Fibroblast of peridontal ligament (primary cell): ENCODE measurements at regions not wholly inside any gene's neighbourhood (a gene's known extent, or its start where the extent isn't known, plus 50 kb on each side); places are given as distances from the start of the nearest gene placed in this dataset.
A peak's percentile ranks its signal among the peaks of the same experiment; 100 is the strongest.

ENCODE experiments used
- DNase-seq: peaks from one replicate; pipeline ENCODE4 v3.0.0-alpha.2; 2010; ENCODE audit errors: extremely low read depth

DNA sequence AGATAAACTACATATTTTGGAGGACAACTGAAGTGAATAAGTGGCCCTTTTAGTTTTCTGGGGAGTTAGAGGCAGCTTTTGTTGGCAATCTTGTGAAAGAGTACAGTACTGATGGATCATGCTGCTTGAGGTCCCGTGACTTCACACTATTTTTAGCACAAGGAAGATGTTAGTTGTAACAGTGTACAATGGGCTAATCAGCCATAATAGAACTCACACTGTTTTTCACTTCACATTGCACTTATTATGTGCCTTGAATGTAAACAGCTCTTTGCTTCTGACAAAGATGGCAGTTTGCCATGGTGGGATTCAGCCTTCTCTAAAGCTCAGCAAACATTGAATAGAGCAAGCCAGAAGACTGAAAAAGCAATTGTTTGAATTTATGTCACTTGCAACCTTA is 176.7 kb upstream of the ZNF608 start:
- peak; percentile 34 for DNase-seq

DNA sequence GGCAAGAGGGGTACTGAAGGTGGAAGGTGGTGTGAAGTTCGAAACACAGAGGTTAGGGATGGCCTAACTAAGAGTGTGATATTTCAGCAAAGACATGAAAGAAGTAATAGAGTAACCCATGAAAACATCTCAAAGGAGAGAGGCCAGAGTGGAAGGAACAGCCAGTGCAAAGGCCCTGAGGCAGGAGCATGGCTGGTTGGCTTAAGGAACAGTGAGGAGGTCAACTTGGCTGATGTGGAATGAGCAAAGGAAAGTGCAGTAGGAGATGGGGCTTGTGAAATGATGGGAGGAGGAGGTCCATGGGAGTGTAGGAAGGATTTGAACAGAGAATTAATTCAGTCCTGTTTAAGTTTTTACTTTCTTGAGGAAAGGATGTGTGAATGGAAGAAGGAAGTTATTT is 178.3 kb upstream of the ZNF608 start:
- DNase-seq = no peak

DNA sequence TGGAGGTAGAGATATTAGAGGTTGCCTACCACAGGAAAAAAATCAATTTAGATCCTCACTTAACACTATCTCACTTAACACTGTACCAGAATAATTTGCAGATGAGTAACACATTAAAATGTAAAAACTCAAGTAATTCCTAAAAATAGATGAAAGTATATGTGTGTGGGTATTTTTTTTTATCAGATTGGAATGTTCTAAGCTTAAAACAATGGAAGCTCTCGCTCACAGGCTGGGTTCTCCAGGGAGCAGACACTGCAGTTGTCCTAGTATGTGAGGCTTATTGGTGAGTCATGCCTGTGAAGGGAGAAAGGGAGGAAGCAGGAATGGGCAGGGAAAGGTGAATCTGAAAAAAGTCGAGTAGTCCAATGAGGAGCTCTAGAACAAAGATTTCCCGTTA is 181.3 kb upstream of the ZNF608 start:
- DNase-seq = no peak

DNA sequence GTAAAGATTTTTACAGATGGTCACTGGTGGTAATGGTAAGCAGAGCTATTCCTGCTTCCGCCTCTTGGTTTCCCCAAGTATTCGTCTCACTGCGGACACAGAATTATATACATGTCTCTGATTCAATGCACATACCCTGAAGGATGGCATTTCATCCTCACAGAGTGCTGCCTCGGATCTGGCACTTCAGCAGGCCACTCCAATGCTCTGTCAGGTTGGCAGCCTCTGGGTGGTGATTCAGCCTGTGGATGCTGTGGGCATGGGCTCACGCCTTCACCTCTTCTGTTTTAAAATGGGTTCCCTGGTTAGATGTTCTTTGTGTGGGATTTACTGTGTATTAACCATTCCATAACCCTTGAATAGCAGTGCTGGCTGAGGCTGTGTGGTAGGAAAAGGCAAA is 182.6 kb upstream of the ZNF608 start:
- DNase-seq = no peak

DNA sequence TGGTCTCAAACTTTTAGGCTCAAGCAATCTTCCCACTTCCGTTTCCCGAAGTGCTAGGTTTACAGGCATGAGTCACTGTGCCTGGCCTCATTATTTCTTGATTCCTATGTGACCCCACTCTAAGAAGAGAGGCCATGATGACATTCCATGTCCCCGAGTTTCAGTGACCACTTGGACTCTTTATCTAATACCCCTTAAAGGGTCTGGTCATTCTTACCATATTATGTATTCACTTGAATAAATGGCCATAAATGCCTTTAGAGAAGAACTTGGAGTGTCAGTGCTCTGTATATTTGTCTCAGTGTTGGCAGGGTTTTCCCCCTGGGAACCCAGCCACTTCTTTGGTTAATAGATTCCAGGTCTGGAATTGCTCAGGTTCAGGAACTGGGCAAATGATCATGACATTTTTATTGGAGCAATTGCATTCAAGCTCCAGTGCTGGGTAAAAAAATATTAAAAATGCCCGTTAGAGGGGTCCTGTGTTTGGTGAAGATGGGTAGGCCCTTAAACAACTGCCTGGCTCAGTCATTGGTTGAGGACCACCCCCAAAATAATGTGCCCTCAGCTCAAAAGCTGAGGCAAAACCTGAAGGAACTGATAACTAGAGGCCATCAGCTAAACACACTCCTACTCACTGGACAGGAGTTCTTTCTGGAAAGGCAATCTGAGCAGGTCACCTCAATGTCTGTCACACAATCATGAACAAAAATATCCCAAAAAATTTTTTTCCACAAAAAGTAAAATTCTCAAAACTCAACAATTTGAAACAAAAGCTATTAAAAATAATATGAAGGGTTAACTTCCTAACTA is 186.6 kb upstream of the ZNF608 start:
- DNase-seq = peak; percentile 63

DNA sequence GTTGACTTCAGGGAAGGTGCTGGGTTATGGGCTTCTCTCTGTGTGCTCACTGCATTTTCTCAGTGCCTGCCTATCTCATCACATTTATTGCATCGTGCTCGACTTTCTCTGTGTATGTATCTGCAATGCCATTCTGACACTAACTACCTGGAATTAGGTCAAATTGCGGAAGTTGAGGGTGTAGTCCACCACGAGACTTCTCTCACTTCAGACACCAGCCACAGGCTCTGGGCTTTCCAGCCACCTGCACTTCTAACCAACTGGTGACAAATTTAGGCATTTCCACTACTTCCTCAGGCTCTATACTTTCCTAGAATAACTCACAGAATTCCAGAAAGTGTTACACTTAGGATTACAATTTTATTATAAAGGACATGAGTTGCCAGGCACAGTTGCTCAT is 188.6 kb upstream of the ZNF608 start:
- no peak for DNase-seq

DNA sequence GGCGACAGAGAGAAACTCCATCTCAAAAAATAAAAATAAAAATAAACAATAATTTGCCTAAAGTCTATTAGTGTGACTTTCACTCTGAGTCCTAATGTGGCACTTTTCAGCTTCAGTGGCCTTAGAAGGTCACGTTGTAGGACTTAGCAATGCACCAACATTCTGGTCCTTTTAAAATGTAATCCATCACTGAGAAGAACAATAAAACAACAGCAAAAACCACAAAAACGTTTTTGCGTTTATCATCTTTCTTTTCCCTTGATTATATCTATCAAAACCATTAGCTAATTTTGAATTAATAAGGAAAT is 190.1 kb upstream of the ZNF608 start:
- no peak for DNase-seq

DNA sequence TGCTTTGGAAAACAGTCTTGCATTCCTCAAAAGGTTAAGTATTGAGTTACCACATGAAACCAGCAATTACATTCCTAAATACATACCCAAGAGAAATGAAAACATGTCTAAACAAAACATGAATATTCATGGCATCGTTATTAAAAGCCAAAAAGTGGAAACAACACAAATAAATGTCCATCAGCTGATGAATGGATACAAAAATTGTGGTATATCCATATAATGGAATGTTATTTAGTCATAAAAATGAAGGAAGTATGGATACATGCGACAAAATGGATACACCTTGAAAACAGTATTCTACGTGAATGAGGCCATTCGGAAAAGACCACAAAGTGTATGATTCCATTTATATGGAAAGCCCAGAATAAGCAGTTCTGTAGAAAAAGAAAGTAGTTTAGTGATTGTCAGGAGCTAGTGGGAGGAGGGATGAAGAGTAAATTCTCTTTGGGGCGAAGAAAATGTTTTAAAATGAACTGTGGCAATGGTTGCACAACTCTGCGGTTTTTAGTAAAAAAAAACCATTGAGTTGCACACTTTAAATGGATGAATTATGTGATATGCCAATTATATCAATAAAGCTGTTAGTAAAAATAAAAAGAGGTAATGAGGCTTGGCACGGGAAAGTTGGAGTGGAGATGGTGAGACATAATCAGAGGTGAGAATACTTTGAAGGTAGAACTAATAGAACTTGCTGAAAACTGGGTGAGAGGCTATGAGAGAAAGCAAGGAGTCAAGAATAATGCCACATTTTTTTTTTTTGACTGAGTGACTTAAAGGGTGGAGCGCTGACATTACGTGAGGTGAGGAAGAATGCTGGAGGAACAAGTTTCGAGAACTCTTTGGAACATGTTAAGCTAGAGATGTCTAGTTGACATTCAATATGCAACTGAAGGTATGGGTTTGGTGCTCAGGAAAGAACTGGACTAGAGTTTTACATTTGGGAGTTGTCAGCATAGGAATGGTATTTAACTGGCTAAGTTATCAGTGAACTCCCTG is 194.9 kb upstream of the ZNF608 start:
- DNase-seq = peak; percentile 25

DNA sequence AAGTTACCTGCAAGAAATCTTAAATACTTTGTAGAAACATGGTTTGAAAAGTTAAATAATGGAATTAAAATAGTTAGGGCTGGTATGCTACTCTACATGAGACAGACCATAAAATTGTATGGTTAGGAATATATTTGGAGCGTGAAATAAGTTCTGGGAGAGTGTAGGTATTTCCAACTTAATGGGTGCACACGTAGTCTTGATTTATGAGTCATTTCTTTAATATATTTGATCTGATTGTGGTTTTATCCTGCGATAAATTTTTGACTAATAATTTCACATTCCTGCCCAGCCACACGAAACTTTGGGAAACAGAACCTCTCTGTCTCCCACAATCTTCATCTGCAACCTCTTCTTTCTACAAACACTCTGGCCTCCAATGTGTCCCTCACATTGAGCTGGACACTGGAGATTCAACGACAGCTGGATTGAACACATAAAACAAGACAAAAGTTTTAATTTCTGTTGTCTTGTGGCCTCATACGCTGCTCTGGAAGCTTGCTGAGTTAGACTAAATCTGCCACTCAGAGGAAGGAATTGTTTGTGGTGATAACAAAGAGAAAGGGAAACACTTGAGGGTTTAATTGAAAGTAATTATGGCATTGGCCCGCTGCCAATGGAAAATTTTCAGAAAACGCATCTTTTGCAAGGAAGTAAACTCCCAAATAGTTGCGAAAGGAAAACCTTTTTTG is 201.8 kb upstream of the ZNF608 start:
- peak; percentile 38 for DNase-seq

DNA sequence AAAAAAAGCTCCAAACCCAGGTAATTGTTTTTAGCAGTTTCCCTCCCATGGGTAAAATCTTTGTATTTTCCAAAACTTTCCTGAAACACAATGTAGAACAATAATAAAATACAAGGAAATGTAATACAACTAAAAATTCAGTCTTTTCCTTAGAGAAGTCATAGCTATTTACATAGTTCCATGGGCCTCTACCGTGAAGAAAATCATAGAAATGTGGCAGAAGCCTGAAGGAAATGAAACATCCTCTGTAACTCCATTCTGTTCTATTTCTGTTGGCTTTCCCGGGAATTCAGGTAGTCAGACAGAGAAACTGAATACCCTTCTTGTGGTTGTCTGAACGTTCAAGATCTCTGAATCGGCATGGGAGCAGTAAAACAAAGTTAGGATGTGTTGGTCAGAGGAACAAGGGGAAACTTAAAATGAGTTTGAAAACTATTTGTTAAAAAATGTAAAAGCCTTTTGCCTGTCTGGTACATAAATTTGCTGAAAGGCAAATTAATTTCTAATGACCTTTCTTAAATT is 202.4 kb upstream of the ZNF608 start:
- no peak for DNase-seq

DNA sequence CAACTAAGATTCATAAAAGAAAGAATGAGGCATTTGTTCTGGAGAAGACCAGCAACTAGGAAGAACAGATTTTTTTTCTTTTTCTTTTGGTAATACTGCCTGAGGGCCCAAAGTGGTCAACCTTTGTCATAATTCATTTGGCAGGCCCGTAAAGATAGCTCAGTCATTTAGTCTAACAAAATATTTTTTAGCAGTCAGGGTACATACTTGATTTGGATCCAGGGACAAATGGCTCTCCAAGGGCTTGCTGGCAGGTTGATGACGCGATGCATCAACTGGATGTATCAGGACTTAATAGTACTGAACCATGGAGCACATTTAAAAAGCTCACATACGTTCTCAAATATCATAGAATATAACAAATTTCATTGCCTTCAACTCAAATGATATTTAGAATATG is 203.4 kb upstream of the ZNF608 start:
- DNase-seq = no peak

DNA sequence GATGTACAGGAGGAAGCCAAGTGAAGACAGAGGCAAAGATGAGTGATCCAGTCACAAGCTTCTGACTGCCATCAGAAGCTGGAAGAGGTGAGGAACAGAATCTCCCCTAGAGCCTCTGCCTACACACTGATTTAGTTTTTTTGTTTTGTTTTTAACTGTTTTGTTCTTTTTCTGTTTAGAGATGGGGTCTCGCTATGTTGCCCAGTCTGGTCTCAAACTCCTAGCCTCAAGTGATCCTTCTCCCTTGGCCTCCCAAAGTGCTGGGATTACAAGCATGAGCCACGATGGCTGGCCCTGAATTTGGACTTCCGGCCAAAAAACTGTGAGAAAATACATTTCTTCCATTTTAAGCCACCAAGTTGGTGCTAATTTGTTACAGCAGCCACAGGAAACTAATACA is 204.7 kb upstream of the ZNF608 start:
- no peak for DNase-seq

DNA sequence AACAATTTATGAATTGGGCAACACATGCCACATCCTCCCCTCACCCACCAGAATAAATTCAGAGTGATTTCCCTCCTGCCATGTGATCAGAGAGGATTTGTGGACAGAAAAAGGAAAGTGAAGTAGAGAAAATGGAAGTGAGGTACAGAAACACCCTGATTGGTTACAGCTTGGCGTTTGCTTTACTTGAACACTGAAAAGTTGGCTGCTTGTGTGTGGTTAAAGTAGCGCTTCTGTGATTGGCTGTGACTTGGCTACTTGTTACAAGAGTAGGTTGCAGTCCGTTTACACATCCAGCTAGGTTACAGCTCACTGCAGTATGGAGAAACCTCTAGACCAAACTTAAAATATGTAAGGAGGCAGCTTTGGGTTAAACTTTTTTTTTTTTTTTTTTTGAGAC is 205.2 kb upstream of the ZNF608 start:
- DNase-seq = no peak

DNA sequence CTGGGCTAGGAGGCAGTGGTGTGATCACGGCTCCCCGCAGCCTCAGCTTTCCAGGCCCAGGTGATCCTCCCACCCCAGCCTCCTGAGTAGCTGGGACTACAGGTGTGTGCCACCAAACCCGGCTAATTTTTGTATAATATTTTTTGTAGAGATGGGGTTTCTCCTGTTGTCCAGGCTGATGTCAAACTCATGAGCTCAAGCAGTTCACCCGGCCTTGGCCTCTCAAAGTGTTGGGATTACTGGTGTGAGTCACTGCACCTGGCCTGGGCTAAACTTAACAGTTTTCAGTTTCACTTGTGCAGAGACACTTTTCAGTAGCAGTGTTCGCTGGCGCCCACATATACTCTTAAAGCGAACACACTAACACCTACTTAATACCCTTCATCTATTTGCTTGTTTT is 205.6 kb upstream of the ZNF608 start:
- DNase-seq = no peak

DNA sequence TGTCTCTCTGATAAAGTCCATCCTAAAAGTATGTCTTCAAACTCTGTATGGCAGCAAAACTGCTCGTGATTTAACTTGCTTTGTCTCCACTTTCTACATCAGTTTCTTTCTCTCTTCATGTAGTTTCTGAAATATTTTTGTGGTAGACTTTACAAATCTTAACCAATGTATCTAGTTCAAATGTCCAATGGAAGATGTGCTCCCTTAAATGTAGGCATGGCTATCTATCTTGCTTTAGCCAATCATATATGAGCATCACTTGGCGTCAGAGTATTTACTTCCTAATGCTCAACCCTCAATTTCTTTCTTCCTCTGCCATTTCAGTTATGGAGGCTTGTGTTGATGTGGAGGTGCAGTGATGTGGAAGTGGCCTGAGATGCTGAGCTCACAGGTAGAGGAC is 206.1 kb upstream of the ZNF608 start:
- no peak for DNase-seq

DNA sequence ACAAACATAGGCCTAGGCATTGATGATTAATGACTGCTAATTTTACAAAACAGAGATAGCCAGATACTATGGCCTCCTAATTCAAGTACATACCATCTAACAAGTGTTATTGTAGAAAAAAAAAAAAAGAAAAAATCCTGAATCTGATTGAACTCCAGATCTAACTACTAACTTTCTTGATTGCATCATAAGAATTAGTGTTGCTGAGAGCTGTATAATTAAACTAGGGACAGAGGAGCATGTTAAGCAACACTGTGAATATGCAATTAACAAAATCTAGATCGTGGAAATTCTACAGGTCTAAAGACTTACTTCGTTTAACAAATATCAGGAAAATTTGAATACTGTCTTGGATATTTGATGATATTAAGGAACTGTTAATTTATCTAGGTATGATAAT is 208.3 kb upstream of the ZNF608 start:
- DNase-seq = no peak

DNA sequence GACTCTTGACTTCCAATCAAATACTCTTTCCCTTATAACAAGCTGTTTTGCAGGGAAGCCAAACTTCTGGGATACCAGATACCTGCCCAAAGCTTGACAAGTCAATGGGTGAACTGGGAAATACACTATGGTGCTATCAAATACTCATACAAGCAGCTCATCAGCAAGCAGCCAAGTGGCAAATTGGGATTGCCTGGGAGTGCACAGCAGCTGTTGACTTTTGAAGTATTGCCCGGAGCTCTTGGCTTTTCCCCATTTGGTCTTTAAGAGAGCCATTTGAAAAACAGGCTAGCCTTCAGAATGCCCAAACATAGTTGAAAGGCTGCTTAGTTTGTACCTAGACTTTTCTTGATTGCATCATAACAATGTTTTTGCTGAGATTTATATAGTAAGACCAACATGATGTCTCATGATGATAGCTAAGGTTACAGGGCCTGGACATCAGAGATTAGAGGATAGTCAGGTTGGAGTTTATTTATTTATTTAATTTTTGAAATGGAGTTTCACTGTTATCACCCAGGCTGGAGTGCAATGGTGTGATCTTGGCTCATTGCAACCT is 210.1 kb upstream of the ZNF608 start:
- DNase-seq = peak; percentile 56

DNA sequence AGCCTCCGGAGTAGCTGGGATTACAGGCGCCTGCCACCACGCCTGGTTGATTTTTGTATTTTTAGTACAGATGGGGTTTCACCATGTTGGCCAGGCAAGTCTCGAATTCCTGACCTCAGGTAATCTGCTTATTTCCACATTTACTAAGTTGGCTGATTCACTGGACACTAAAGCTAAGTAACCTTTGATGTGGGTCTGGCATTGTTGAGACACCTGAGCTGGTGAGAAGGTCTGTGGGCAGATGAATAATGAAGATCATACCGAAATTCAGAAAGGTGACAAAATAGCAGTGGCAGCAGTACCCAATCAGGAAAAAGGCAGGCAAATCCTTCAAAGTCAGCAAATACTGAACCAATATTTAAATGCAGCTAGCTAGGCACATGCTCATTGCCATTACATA is 210.6 kb upstream of the ZNF608 start:
- DNase-seq = no peak

DNA sequence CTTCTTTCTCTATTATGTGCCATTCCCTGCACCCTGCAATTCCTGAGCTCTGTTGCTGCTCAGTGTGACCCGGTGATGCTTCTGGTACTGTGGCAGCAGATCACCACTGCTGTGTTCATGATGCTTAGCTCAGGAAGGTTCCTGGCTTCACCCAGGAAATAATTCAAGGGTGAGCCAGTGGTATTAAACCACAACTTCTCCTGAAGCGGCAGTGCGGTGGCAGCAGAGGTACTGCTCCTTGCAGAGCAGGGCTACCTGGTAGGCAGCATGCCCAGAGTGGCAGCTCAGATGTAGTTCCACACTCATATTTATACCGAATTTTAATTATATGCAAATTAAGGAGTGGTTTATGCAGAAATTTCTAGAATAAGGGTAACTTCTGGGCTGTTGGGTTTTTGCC is 213.8 kb upstream of the ZNF608 start:
- no peak for DNase-seq

DNA sequence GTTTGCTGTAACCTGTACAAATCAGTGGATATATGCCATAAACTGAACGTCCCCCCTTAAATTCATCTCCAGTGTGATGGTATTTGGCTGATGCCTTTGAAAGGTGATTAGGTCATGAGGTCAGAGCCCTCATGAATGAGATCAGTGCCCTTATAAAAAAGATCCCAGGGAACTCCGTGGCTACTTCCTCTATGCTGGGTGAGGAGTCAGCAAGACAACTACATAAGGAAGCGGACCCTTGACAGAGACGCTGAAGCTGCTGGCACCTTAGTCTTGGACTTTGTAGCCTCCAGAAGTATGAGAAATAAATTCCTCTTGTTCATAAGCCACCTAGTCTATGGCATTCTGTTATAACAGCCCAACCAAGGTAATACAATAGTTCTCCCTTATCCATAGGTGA is 215.1 kb upstream of the ZNF608 start:
- no peak for DNase-seq

DNA sequence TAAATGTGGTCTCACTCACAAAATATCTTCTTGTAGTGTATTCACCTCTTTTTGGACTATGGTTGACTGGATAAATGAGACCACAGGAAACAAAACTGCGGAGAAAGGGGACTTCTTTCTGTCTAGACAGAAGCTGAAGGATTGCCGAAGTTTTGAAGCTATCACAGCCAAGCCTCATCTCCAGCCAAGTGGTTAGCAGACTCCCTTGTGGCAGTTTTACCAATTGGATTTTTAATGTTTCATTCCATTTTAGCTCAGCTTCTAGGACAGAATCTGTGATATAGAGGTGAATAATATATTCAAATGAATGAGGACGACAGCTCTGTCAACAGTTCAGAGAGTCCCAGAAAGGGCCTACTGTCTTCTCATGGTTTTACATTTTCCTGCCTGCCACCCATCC is 215.7 kb upstream of the ZNF608 start:
- DNase-seq = no peak

DNA sequence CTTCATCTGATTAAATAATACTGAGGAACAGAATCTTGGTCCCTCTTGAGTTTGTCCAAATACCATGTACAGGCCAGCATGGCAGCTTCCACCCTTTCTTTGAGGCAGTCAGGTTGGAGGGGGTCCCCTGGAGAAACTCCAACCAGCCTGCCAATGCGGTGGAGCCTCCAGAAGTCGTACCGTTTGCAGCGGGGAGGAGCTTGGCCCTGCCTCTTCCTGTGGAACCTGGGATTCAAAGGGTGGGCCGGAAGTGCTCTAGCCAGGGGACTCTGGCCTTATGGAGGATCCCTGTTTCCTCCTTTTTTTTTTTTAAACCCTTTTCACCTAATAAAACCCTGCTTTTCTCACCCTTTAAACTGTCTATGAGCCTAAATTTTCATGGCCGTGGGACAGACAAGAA is 216.3 kb upstream of the ZNF608 start:
- DNase-seq = no peak
